NCI-H82 (cell line): ENCODE measurements at regions not wholly inside any gene's neighbourhood (a gene's known extent, or its start where the extent isn't known, plus 50 kb on each side); places are given as distances from the start of the nearest gene placed in this dataset.

ENCODE experiments used
- DNase-seq: peaks from one replicate; lab custom pipeline; 2025; lab: John Stamatoyannopoulos, UW

DNA sequence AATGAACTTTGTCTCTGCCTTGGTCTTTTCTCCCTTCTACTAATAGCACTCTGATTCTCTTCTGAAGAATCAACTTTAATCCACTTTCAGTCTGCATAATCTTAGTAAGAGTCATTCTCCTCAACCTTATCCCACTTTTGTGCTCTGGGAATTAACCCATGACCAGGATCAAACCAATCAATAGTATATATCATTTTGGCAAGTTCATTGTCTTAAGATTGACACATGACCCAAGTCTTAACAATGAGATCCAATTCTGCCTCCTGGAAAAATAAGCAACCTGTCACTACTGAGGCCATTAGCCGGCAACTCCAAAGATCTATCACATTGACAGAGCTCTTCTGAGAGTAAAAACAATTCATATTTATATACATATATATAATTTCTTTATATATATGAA lies 1358.4 kb upstream of the ADGRL3 start:
- peak; percentile 83 for DNase-seq

DNA sequence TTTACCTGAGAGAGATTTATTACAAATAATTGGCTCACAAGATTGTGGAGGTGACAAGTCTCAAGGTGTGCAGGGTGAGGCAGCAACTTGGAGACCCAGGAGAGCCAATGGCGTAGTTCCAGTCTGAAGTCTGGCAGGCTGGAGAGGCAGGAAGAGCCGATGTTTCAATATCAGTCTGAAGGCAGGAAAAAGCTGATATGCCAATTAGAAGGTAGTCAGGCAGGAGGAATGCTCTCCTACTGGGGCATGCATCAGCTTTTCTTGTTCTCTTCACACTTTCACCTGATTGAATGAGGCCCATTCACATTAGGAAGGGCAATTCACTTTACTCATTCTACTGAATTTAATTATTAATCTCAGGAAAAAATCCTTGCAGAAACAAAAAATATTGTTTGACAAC lies 1351.7 kb upstream of the ADGRL3 start:
- no peak for DNase-seq

GRCh38 chr4:59855630-59856352 lies 1344.3 kb upstream of the ADGRL3 start:
- no peak for DNase-seq

DNA sequence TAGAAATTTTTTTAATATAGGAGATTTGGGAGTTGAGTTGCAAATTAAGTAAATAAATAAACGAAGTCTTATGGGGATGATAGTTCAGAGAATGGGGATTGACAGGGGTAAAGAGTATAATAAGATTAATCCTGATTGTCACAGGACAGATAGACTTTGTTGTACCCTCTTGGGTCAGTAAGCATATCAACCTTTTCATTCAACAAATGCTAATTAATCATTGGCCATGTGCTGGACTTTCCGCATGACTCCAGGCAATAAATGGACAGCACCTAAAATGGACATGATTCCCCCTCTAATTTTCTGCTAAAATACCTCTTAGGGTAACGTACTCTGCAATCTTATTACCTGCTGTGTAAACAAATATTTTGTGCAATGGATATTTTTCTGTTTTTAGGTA lies 1331.1 kb upstream of the ADGRL3 start:
- no peak for DNase-seq

GRCh38 chr4:59869559-59869958 lies 1330.6 kb upstream of the ADGRL3 start:
- DNase-seq, result no peak

DNA sequence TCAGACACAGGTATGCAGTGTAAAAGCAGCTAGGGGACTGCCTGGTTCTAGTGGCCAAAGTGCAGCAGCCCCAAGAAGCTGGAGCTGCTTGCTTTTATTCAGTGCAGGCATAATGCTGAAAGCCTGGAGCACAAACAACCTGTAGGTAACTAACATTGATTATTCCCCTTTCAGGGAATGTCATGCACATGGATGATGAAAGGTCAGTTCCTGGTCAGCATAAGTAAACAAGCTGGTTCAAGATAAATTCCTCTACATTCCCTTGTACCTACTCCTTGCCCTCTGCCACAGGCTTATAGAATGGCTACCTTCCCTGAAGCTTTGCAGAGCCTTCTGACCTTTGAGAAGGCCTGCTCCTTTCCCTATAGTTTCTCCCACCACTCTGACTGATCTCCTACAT lies 1318.5 kb upstream of the ADGRL3 start:
- no peak for DNase-seq

DNA sequence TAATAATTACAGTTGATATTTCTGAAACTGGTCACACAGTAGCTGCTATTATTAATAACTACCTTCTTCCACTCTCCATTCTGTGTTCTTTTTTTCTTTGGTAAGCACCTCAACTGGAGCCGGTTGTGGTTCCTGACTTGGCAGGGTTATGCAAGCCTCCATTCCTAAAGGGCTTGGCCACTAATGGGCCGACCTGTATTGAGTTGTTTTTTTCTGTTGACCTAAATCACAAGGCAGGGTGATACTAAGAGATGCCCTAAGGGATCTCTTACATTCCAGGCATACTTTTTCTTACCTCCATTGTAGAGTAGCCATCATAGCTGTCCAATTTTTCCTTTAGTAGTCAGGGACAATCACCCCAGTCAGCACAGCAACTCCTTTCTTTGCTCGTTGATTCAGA lies 1295.8 kb upstream of the ADGRL3 start:
- DNase-seq, result no peak

- no peak for DNase-seq
These were observed 1279.7 kb upstream of the ADGRL3 start for GRCh38 chr4:59920416-59920815.

DNA sequence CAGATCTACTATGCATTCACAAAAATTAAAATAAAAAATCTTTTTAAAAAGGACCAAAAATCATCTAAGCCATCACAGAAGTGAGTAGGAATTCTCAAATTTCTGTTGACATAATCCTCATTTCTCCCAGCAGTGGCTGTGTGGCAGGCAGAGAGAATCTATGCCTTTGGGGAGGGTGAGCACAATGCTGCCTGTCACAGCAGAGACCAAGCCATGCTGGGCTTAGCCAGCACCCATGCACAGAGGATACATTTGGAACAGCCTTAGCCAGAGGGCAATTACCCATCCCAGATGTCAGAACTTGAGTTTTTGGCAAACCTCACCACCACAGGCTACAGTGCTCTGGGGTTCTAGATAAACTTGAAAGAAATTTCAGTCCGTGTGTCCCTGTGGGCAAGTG lies 1274.8 kb upstream of the ADGRL3 start:
- no peak for DNase-seq

DNA sequence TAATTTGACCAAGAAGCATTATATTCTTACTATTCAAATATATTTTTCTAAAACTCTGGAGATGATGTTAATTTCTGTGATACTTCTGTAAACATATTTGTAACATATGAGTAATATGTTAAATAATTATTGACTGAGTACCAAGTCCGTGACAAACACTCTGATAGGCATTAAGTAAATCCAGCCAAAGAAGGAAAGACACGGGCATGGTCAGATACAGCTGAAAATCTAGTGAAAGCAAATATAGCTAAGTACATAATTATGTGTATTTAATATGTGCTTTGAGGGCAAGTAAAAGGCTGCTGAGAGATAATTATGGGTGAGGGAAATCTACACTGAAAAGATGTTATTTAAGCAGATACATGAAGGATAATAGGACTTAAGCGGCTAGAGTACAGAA lies 1263.6 kb upstream of the ADGRL3 start:
- DNase-seq, result no peak

- no peak for DNase-seq
These were observed 1262.0 kb upstream of the ADGRL3 start for GRCh38 chr4:59938166-59938565.

- peak; percentile 1 for DNase-seq
These were observed 1254.8 kb upstream of the ADGRL3 start for GRCh38 chr4:59945277-59945676.

GRCh38 chr4:59945716-59946115 lies 1254.4 kb upstream of the ADGRL3 start:
- no peak for DNase-seq

- DNase-seq, result no peak
These were observed 1243.8 kb upstream of the ADGRL3 start for GRCh38 chr4:59956366-59956765.

- DNase-seq, result no peak
These were observed 1240.0 kb upstream of the ADGRL3 start for GRCh38 chr4:59960143-59960542.

GRCh38 chr4:59966758-59967157 lies 1233.4 kb upstream of the ADGRL3 start:
- DNase-seq, result no peak

DNA sequence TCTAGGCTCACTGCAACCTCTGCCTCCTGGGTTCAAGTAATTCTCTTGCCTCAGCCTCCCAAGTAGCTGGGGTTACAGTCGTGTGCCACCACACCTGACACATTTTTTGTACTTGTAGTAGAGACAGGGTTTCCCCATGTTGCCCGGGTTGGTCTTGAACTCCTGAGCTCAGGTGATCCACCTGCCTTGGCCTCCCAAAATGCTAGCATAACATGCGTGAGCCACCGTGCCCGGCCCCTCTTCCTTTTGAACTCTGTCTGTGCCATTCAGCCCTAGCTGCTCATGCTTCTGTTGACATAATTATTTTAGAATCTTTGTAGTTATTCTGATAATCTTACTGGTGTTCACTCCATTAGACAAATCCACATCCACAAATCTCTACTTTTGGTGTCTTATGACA lies 1231.3 kb upstream of the ADGRL3 start:
- no peak for DNase-seq

DNA sequence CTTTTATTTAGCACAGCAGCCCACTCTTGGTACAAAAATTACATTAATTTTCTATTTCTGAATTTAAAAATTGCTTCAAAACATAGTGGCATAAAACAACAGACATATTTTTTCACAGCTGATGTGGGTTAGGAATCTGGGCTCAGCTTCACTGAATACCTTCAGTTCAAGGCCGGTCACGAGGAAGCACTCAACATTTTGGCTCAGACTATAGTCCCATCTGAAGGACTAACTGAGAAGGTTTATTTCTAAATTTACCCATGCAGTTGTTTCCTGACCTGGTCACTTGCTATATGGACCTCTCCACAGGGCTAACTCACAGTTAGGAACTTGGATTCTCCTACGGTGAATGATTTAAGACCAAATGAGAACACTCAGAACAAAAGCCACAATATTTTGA lies 1230.2 kb upstream of the ADGRL3 start:
- DNase-seq, result no peak

DNA sequence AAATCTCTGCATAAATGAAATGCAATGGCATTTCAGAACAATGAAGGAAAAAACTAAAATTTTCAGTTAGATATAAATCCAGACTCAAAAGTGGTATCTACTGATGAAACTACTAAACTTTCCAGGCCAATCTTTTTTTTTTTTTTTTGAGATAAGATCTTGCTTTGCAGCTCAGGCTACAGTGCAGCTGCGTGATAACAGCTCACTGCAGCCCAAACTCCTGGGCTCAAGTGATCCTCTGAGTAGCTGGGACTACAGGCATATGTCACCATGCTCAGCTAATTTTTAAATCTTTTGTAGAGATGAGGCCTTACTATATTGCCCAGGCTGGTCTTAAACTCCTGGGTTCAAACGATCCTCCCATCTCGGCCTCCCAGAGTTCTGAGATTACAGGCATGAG lies 1228.2 kb upstream of the ADGRL3 start:
- no peak for DNase-seq

DNA sequence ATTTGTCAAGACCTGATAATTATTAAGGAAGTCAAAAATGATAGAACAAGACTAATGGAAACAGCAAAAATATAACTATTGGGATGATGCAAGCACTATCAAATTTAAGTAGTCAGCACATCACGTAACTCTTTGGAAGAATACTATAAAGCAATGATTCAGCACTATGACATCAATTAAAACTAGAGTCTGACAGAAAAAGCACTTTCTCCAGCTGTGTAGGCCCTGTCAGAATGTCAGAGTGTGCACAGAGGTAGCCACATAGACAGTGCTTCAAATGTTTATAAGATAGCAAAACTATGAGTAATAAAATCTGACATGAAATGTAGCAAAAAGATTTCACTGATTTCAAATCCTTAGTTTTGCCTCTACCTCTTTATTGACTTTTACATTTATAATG lies 1226.6 kb upstream of the ADGRL3 start:
- DNase-seq, result no peak

DNA sequence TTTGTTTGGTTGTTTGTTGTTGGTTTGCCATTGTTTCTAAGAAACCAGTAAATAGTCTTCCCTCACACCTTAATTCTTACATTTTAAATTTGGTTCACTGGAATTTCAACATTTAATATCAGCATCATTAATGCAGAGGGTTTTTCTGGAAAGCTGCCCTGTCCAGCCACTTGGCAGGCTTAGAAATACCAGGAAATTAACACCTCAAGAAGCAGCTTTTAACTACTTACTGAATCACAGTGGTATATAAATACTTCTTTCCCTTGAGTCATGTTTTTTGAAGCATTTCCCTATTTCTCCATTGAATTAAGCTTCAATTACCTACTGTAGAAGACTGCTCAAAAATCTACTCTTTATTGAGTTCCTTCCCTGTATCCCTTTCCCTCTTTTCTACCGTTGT lies 1221.1 kb upstream of the ADGRL3 start:
- DNase-seq, result no peak

GRCh38 chr4:59983852-59984251 lies 1216.3 kb upstream of the ADGRL3 start:
- no peak for DNase-seq

DNA sequence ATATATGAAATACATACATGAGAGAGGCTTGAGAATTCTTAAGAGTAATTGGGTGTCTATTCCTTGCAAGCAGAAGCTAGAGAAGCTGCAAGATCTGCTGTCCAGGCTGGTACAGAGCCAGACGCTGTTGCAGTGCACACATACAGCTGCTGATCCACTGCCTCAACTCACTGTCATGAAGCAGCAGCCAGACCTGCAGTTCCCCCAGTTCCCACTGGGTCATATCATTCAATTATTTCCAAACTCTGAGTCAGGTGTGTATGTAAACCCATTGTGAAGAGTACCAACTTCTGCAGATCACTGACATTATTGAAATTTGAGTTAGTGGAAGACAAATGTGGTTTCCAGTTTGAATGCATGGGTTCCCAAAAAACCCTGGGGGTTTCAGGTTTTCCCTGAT lies 1212.8 kb upstream of the ADGRL3 start:
- no peak for DNase-seq

- no peak for DNase-seq
These were observed 1206.0 kb upstream of the ADGRL3 start for GRCh38 chr4:59994118-59994517.
